ENCODE measurements at regions not wholly inside any gene's neighbourhood (a gene's known extent, or its start where the extent isn't known, plus 50 kb on each side); places are given as distances from the start of the nearest gene placed in this dataset.
"Not testable (repeated sequence)": the region's sequence is repeated elsewhere in the genome, so short reads cannot be mapped to it uniquely, and the experiment has no call there.

DNA sequence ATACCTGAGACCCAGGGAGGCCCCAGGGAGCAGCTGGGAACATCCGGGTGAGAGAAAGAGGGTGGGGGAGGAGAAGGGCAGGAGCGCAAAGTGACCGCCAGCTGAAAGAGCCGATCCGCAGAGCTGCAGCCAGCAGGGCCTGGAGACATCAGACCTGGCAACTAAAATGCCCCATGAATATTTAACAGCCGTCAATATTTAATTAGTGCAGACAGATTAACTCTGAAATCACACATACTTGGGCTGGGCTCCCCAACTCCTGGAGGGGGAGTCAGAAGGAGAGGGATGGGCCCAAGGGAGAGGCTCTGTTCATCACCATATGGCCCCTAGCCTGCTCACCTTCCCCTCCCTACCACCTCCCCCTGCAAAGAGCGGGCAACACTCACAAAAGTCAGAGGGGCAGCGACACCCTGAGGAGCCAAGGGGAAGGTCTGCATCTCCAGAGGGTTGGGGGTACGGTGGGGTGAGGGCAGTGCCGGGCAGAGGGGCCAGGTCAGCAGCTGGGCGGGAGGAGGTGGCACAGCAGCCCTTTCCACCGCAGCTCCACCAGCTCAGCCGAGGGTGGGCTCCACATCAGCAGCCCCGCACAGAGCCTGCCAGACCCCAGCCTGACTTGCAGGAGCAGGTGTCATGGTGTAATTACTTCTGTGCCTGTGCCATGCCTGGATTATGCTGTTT is 61.9 kb upstream of the CCL1 start:
- Histone ChIP-seq H3K9me2 (replicated peaks; ENCODE audit: insufficient read depth) (no peaks in the 10 kb centered on the region), H3K79me2 (no peaks in the 10 kb centered on the region), H3K4me3 (no peak overlapping the region), H2AFZ (no peak overlapping the region), H3K27me3 (peaks cover 53% of the 10 kb centered on the region), H3K9me3 (ENCODE audit: low read depth) (no peaks in the 10 kb centered on the region), H3K27ac (no peak overlapping the region), H3K36me3 (replicated peaks; ENCODE audit: insufficient read depth, low read depth) (no peaks in the 10 kb centered on the region), H4K20me1 (ENCODE audit: insufficient read depth, poor library complexity, severe bottlenecking) (no peaks in the 10 kb centered on the region), H3K4me2 (no peak overlapping the region), H3K4me1 (ENCODE audit: insufficient read depth) (no peaks in the 10 kb centered on the region)
- WGBS (ENCODE audit: low lambda C conversion rate, missing lambda C conversion rate): 33% methylated on average over 13 of the region's 14 CpGs
- DNase-seq (ENCODE audit: low spot score): no peak
- no peak for TF ChIP-seq CTCF (IDR thresholded peaks at IDR 0.05; ENCODE audit: poor library complexity)
- no peak for TF ChIP-seq EZH2phosphoT487 (IDR thresholded peaks at IDR 0.05; ENCODE audit: low read depth, severe bottlenecking, unreplicated experiment)
- no peak for TF ChIP-seq EZH2 (IDR thresholded peaks at IDR 0.05; ENCODE audit: borderline replicate concordance)

DNA sequence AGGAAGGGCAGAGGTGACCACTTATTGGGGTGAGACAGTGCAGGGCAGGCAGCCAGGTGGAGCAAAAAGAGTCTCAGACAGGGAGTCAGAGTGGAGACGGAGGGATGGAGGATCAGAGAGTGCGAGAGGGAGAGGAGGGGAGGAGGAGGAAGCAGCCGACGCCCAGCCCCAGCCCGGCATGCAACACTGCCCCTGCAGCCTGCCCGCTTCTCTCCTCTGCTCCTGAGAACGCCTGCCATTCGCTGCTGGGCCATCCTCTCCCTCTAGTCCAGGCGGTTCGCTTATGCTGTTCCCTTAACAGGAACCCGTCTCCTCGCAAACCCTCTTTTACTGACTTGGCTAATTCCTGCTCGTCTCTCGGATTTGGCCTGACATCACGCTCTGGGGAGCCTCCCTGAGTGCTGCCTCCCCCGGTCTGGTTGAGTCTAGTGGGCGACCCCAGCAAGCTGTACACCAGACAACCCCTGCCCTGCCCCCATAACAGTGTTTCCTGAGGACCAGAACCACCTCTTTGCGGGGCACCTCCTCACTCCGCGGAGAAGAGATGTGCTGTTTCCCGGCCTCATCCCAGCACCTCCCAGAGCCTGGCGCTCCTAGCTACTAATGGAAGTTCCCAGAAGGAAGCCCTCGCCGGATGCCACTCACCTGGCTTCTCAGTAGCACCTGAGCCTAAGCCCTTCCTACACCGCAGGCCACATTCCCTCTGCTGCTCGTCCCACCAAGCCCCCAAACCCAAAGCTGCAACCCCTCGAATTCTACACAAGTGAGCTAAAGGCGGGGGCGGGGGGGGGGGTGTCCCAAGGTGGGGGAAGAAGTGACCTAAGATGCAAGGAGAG is 61.2 kb upstream of the CCL1 start:
- no peaks in the 10 kb centered on the region for H3K4me1 ChIP-seq (ENCODE audit: insufficient read depth)
- peaks cover 55% of the 10 kb centered on the region for H3K27me3 ChIP-seq
- no peaks in the 10 kb centered on the region for H3K79me2 ChIP-seq
- no peak overlapping the region for H3K27ac ChIP-seq
- H2AFZ ChIP-seq: no peak overlapping the region
- no peak for DNase-seq (ENCODE audit: low spot score)
- H3K4me2 ChIP-seq: no peak overlapping the region
- no peaks in the 10 kb centered on the region for H3K36me3 ChIP-seq (replicated peaks; ENCODE audit: insufficient read depth, low read depth)
- no peaks in the 10 kb centered on the region for H3K9me2 ChIP-seq (replicated peaks; ENCODE audit: insufficient read depth)
- WGBS (ENCODE audit: low lambda C conversion rate, missing lambda C conversion rate): 13% methylated on average over 25 of the region's 29 CpGs
- H3K9me3 ChIP-seq (ENCODE audit: low read depth): no peaks in the 10 kb centered on the region
- no peak overlapping the region for H3K4me3 ChIP-seq
- H4K20me1 ChIP-seq (ENCODE audit: insufficient read depth, poor library complexity, severe bottlenecking): no peaks in the 10 kb centered on the region
- TF ChIP-seq EZH2 (IDR thresholded peaks at IDR 0.05; ENCODE audit: borderline replicate concordance): no peak
- TF ChIP-seq CTCF (IDR thresholded peaks at IDR 0.05; ENCODE audit: poor library complexity): no peak
- no peak for TF ChIP-seq EZH2phosphoT487 (IDR thresholded peaks at IDR 0.05; ENCODE audit: low read depth, severe bottlenecking, unreplicated experiment)

DNA sequence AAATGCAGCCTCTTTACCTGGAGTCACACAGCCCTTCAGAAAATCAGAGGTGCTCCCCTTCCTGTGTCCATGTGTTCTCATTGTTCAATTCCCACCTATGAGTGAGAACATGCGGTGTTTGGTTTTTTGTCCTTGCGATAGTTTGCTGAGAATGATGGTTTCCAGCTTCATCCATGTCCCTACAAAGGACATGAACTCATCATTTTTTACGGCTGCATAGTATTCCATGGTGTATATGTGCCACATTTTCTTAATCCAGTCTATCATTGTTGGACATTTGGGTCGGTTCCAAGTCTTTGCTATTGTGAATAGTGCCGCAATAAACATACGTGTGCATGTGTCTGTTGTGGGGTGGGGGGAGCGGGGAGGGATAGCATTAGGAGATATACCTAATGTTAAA is 60.3 kb upstream of the CCL1 start:
- not testable (repeated sequence) for H3K36me3 ChIP-seq (replicated peaks; ENCODE audit: insufficient read depth, low read depth); H3K9me2 ChIP-seq (replicated peaks; ENCODE audit: insufficient read depth); H2AFZ ChIP-seq; H4K20me1 ChIP-seq (ENCODE audit: insufficient read depth, poor library complexity, severe bottlenecking); H3K9me3 ChIP-seq (ENCODE audit: low read depth); DNase-seq (ENCODE audit: low spot score); H3K27ac ChIP-seq; H3K79me2 ChIP-seq; H3K4me3 ChIP-seq; H3K4me1 ChIP-seq (ENCODE audit: insufficient read depth); H3K4me2 ChIP-seq
- 89% methylated on average over 6 of the region's 7 CpGs for WGBS (ENCODE audit: low lambda C conversion rate, missing lambda C conversion rate)
- H3K27me3 ChIP-seq: peaks cover 63% of the 10 kb centered on the region

DNA sequence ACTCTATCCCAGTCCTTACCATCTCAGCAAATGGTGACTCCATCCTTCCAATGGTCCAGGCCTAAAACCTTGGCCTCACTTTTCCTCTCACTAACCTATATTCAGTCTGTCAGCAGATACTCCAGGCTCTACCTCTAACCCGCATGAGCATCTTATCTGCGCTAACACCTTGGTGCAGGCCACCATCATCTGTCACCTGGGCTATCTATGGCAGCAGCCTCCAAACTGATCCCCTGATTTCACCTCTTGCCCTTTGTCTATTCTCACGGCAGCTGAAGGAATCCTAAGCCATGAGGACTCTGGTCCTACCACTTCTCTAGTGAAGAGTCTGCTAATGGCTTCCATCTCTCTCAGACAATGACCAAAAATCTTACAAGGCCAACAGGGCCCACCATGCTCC is 57.9 kb upstream of the CCL1 start:
- DNase-seq (ENCODE audit: low spot score): no peak
- Histone ChIP-seq H3K27ac (no peak overlapping the region), H3K27me3 (peaks cover 58% of the 10 kb centered on the region), H3K4me1 (ENCODE audit: insufficient read depth) (no peaks in the 10 kb centered on the region), H3K79me2 (no peaks in the 10 kb centered on the region), H2AFZ (no peak overlapping the region), H3K9me2 (replicated peaks; ENCODE audit: insufficient read depth) (no peaks in the 10 kb centered on the region), H3K4me3 (no peak overlapping the region), H4K20me1 (ENCODE audit: insufficient read depth, poor library complexity, severe bottlenecking) (no peaks in the 10 kb centered on the region), H3K9me3 (ENCODE audit: low read depth) (no peaks in the 10 kb centered on the region), H3K4me2 (no peak overlapping the region), H3K36me3 (replicated peaks; ENCODE audit: insufficient read depth, low read depth) (no peaks in the 10 kb centered on the region)
- TF ChIP-seq EZH2 (IDR thresholded peaks at IDR 0.05; ENCODE audit: borderline replicate concordance) (no peak), EZH2phosphoT487 (IDR thresholded peaks at IDR 0.05; ENCODE audit: low read depth, severe bottlenecking, unreplicated experiment) (no peak), CTCF (IDR thresholded peaks at IDR 0.05; ENCODE audit: poor library complexity) (no peak)
- WGBS (ENCODE audit: low lambda C conversion rate, missing lambda C conversion rate): 75% methylated on average over 3 of the region's 3 CpGs
